Lower leg skin (tissue), 3 donors: ENCODE measurements at regions not wholly inside any gene's neighbourhood (a gene's known extent, or its start where the extent isn't known, plus 50 kb on each side); places are given as distances from the start of the nearest gene placed in this dataset.

Experiments used
- CTCF ChIP-seq, 3 donors: fragments of 450-650 bp; IDR thresholded peaks; one replicate each; pipeline ENCODE4 v1.5.1; 2016; ENCODE audit warnings: antibody characterized with exemption in 3 of 3, mild to moderate bottlenecking in 3 of 3, moderate library complexity in 2 of 3
- POLR2A ChIP-seq, 2 donors: fragments of 450-650 bp; IDR thresholded peaks; one replicate each; pipeline ENCODE4 v1.6.1; 2016 to 2017; ENCODE audit warnings: antibody characterized with exemption in 2 of 2, mild to moderate bottlenecking in 1 of 2, moderate library complexity in 1 of 2

- TF ChIP-seq POLR2A (IDR thresholded peaks at IDR 0.05) (no peak), CTCF (IDR thresholded peaks at IDR 0.05) (no peak)
These were observed 694.5 kb upstream of the CDH6 start for GRCh38 chr5:30498972-30499371.
